Suprapubic skin (tissue), 4 donors: ENCODE measurements at regions not wholly inside any gene's neighbourhood (a gene's known extent, or its start where the extent isn't known, plus 50 kb on each side); places are given as distances from the start of the nearest gene placed in this dataset.

Source experiments
- EP300 ChIP-seq: sonication (generic); formaldehyde crosslinking; IDR thresholded peaks from one replicate; pipeline ENCODE4 v1.6.1; 2017; ENCODE audit warnings: antibody characterized with exemption
- POLR2A ChIP-seq, 2 donors: fragments of 450-650 bp; IDR thresholded peaks; one replicate each; pipeline ENCODE4 v1.6.1; 2017; ENCODE audit warnings: antibody characterized with exemption in 2 of 2, mild to moderate bottlenecking in 2 of 2, moderate library complexity in 2 of 2
- POLR2AphosphoS5 ChIP-seq, 3 donors: sonication (generic); formaldehyde crosslinking; IDR thresholded peaks; one replicate each; pipeline ENCODE4 v1.6.1; 2017; ENCODE audit warnings: antibody characterized with exemption in 3 of 3
- TF ChIP-seq, protein P1 (sequence below), 2 donors: fragments of 200-600 bp in 1 of 2; fragments of 450-650 bp in 1 of 2; sonication (generic) in 1 of 2; IDR thresholded peaks; one replicate each; pipeline ENCODE4 v1.5.1; 2016 to 2019; ENCODE audit warnings: antibody characterized with exemption in 2 of 2, mild to moderate bottlenecking in 1 of 2, moderate library complexity in 1 of 2

DNA sequence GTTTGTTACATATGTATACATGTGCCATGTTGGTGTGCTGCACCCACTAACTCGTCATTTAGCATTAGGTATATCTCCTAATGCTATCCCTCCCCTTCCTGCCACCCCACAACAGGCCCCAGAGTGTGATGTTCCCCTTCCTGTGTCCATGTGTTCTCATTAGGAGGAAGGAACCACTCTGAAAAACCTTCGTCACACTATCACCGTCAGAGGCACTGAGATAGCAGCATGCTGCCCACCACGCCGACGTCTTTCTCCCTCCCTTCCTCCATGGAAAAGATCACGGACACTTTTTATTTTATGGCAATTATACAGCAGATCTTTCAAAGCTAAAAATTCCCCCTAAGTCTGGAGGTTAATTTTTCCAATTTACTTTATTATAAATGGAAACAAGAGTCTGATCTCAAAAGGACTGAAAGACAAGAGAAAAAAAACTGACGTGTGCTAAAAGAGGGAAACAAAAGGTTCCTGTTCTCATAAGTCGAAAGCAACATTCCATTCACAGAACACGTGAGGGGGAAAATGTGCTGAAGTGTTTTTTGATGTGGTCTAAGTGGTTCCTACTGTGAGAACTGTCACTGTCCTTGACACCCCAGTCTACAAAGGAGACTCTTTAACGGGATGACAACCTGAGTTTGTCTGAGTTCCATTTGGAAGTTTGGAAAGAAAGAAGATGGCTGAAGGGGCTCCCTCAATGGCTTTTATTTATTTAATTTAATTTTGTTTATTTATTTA is 339.7 kb upstream of the IRX2 start:
- TF ChIP-seq, protein P1, sequence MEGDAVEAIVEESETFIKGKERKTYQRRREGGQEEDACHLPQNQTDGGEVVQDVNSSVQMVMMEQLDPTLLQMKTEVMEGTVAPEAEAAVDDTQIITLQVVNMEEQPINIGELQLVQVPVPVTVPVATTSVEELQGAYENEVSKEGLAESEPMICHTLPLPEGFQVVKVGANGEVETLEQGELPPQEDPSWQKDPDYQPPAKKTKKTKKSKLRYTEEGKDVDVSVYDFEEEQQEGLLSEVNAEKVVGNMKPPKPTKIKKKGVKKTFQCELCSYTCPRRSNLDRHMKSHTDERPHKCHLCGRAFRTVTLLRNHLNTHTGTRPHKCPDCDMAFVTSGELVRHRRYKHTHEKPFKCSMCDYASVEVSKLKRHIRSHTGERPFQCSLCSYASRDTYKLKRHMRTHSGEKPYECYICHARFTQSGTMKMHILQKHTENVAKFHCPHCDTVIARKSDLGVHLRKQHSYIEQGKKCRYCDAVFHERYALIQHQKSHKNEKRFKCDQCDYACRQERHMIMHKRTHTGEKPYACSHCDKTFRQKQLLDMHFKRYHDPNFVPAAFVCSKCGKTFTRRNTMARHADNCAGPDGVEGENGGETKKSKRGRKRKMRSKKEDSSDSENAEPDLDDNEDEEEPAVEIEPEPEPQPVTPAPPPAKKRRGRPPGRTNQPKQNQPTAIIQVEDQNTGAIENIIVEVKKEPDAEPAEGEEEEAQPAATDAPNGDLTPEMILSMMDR (IDR thresholded peaks at IDR 0.05) = no peak
- TF ChIP-seq POLR2A (IDR thresholded peaks at IDR 0.05) (no peak), POLR2AphosphoS5 (IDR thresholded peaks at IDR 0.05) (no peak), EP300 (no peak)
